ENCODE measurements at regions not wholly inside any gene's neighbourhood (a gene's known extent, or its start where the extent isn't known, plus 50 kb on each side); places are given as distances from the start of the nearest gene placed in this dataset.

DNA sequence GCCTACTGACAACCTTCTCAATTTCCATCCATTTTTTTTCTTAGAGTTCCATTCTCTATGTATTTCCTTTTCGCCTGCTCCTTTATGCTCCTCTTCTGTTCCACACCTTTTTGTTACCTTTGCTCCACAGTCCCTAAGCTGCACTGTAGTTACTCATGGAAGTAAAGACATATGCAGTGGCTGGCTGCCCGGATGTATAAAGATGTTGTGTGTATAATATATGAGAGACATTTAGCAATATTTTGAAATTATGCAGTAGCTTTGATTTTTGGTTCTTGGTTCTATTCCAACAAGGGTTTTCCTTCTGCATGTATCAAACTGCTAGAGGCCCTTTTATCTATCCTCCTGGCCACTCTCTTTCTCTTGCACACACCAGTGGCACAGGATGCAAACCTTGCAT lies 234.9 kb downstream of the DOK5 start:
- Histone ChIP-seq H3K4me1 (ENCODE audit: control insufficient read depth, insufficient read depth, low read length) (no peaks in the 10 kb centered on the region), H3K36me3 (ENCODE audit: control insufficient read depth in 2 of 2, insufficient read depth in 2 of 2, low read length in 1 of 2) (no peaks in the 10 kb centered on the region), H4K20me1 (ENCODE audit: control insufficient read depth, insufficient read depth) (no peaks in the 10 kb centered on the region), H2AFZ (ENCODE audit: control insufficient read depth, low read depth, low read length) (no peak overlapping the region), H3K9me3 (replicated peaks; ENCODE audit: control insufficient read depth, insufficient read depth, low read length) (no peaks in the 10 kb centered on the region), H3K4me3 (no peak overlapping the region), H3K27ac (ENCODE audit: control insufficient read depth, insufficient read depth) (no peak overlapping the region), H3K79me2 (ENCODE audit: control insufficient read depth, insufficient read depth, low read length) (no peaks in the 10 kb centered on the region), H3K4me2 (ENCODE audit: control insufficient read depth, insufficient read depth) (no peak overlapping the region), H3K9ac (ENCODE audit: control insufficient read depth, insufficient read depth, low read length) (no peak overlapping the region), H3K27me3 (replicated peaks in 1 of 2; ENCODE audit: control insufficient read depth in 2 of 2, insufficient read depth in 2 of 2, low read length in 1 of 2) (no peaks in the 10 kb centered on the region)
- intact Hi-C loops (cut with micrococcal nuclease; ENCODE audit: unreplicated experiment), result no loop called here
- in situ Hi-C loops (cut with MboI), result no loop called here
- ATAC-seq, result no peak
- ChIA-PET POLR2A (no interaction called here), CTCF (no interaction called here), SMC1A (ENCODE audit: uncharacterized antibody, unreplicated experiment) (no interaction called here), RAD21 (ENCODE audit: unreplicated experiment) (no interaction called here)
- WGBS (ENCODE audit: insufficient coverage, insufficient replicate concordance, low lambda C conversion rate, missing lambda C conversion rate), result 2% methylated on average over 2 of the region's 2 CpGs
- BruUV-seq (replicated peaks), result no TSS peak
- no peak for FAIRE-seq
- no peak for DNase-seq (ENCODE audit: low read depth, low spot score)
- TF ChIP-seq, protein P1, sequence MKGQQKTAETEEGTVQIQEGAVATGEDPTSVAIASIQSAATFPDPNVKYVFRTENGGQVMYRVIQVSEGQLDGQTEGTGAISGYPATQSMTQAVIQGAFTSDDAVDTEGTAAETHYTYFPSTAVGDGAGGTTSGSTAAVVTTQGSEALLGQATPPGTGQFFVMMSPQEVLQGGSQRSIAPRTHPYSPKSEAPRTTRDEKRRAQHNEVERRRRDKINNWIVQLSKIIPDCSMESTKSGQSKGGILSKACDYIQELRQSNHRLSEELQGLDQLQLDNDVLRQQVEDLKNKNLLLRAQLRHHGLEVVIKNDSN (IDR thresholded peaks at IDR 0.05; ENCODE audit: borderline replicate concordance, extremely low read length, insufficient read depth, low read depth, low read length), result no peak
- TF ChIP-seq NBN (IDR thresholded peaks at IDR 0.05) (no peak), HCFC1 (IDR thresholded peaks at IDR 0.05; ENCODE audit: low read length) (no peak), SMC3 (IDR thresholded peaks at IDR 0.05; ENCODE audit: borderline replicate concordance, low read length) (no peak), HDAC6 (IDR thresholded peaks at IDR 0.05; ENCODE audit: unreplicated experiment) (no peak), KLF5 (IDR thresholded peaks at IDR 0.05; ENCODE audit: partially characterized antibody) (no peak), CBX5 (IDR thresholded peaks at IDR 0.05; ENCODE audit: low read depth) (no peak)

DNA sequence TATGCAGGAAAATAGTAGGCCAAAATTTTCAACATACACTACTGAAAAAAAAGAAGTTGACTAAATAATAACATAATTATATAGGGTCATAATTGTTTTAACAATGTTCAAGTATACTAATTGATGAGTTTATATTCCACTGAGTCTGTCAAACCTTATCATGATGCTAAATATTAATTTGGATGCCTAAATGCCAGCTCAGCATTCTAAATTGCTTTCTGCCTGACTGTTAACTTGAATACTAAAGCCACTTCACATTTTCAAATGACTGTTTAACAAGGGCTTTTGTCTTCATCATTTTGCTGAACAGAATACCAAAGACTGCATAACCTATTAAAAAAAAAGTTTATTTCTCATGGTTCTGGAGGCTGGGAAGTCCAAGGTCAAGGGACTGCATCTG lies 232.8 kb downstream of the DOK5 start:
- H3K27me3 ChIP-seq (replicated peaks in 1 of 2; ENCODE audit: control insufficient read depth in 2 of 2, insufficient read depth in 2 of 2, low read length in 1 of 2), result no peaks in the 10 kb centered on the region
- CTCF ChIA-PET, result no interaction called here
- no TSS peak for BruUV-seq (replicated peaks)
- H3K27ac ChIP-seq (ENCODE audit: control insufficient read depth, insufficient read depth), result no peak overlapping the region
- SMC1A ChIA-PET (ENCODE audit: uncharacterized antibody, unreplicated experiment), result no interaction called here
- no peak for DNase-seq (ENCODE audit: low read depth, low spot score)
- no peaks in the 10 kb centered on the region for H3K9me3 ChIP-seq (replicated peaks; ENCODE audit: control insufficient read depth, insufficient read depth, low read length)
- POLR2A ChIA-PET, result no interaction called here
- no peak overlapping the region for H2AFZ ChIP-seq (ENCODE audit: control insufficient read depth, low read depth, low read length)
- no peaks in the 10 kb centered on the region for H3K79me2 ChIP-seq (ENCODE audit: control insufficient read depth, insufficient read depth, low read length)
- in situ Hi-C loops (cut with MboI) (no loop called here), intact Hi-C loops (cut with micrococcal nuclease; ENCODE audit: unreplicated experiment) (no loop called here)
- RAD21 ChIA-PET (ENCODE audit: unreplicated experiment), result no interaction called here
- H3K4me1 ChIP-seq (ENCODE audit: control insufficient read depth, insufficient read depth, low read length), result no peaks in the 10 kb centered on the region
- no peak overlapping the region for H3K4me3 ChIP-seq
- H3K9ac ChIP-seq (ENCODE audit: control insufficient read depth, insufficient read depth, low read length), result no peak overlapping the region
- H4K20me1 ChIP-seq (ENCODE audit: control insufficient read depth, insufficient read depth), result no peaks in the 10 kb centered on the region
- FAIRE-seq, result no peak
- no peak for ATAC-seq
- H3K36me3 ChIP-seq (ENCODE audit: control insufficient read depth in 2 of 2, insufficient read depth in 2 of 2, low read length in 1 of 2), result no peaks in the 10 kb centered on the region
- H3K4me2 ChIP-seq (ENCODE audit: control insufficient read depth, insufficient read depth), result no peak overlapping the region
- TF ChIP-seq BACH1 (IDR thresholded peaks at IDR 0.05; ENCODE audit: borderline replicate concordance) (no peak), RCOR1 (conservative IDR thresholded peaks at IDR 0.05; ENCODE audit: low read depth, low read length) (no peak), SP1 (IDR thresholded peaks at IDR 0.05; ENCODE audit: low read depth, low read length) (no peak), KLF5 (IDR thresholded peaks at IDR 0.05; ENCODE audit: partially characterized antibody) (no peak), CBX5 (IDR thresholded peaks at IDR 0.05; ENCODE audit: low read depth) (no peak), STAT3 (IDR thresholded peaks at IDR 0.05; ENCODE audit: low read depth, low read length) (no peak), RFX5 (IDR thresholded peaks at IDR 0.05; ENCODE audit: low read depth, low read length) (no peak), TARDBP (IDR thresholded peaks at IDR 0.05; ENCODE audit: borderline replicate concordance) (no peak), ZNF207 (IDR thresholded peaks at IDR 0.05; ENCODE audit: borderline replicate concordance) (no peak)
- TF ChIP-seq, protein P2, sequence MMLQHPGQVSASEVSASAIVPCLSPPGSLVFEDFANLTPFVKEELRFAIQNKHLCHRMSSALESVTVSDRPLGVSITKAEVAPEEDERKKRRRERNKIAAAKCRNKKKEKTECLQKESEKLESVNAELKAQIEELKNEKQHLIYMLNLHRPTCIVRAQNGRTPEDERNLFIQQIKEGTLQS (IDR thresholded peaks at IDR 0.05; ENCODE audit: borderline replicate concordance, extremely low read depth, low read depth, low read length), result no peak
- TF ChIP-seq, protein P3, sequence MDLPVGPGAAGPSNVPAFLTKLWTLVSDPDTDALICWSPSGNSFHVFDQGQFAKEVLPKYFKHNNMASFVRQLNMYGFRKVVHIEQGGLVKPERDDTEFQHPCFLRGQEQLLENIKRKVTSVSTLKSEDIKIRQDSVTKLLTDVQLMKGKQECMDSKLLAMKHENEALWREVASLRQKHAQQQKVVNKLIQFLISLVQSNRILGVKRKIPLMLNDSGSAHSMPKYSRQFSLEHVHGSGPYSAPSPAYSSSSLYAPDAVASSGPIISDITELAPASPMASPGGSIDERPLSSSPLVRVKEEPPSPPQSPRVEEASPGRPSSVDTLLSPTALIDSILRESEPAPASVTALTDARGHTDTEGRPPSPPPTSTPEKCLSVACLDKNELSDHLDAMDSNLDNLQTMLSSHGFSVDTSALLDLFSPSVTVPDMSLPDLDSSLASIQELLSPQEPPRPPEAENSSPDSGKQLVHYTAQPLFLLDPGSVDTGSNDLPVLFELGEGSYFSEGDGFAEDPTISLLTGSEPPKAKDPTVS (IDR thresholded peaks at IDR 0.05; ENCODE audit: low read depth, low read length), result no peak
- TF ChIP-seq, protein P4, sequence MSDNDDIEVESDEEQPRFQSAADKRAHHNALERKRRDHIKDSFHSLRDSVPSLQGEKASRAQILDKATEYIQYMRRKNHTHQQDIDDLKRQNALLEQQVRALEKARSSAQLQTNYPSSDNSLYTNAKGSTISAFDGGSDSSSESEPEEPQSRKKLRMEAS (IDR thresholded peaks at IDR 0.05; ENCODE audit: low read depth, low read length), result no peak

Measured in GM12878 (cell line).